CD4-positive, alpha-beta T cell (primary cell): ENCODE measurements at regions not wholly inside any gene's neighbourhood (a gene's known extent, or its start where the extent isn't known, plus 50 kb on each side); places are given as distances from the start of the nearest gene placed in this dataset.

Experiments used
- ATAC-seq: fragments of 200-7000 bp; cut with Tn5 transposase; one replicate; pipeline ENCODE4 v1.10.0; 2022; ENCODE audit warnings: mild to moderate bottlenecking; ENCODE audit not compliant: poor library complexity
- CTCF ChIA-PET: fragments of 350-600 bp; sonication (Branson Sonifier 250); formaldehyde crosslinking; loops from one replicate; lab custom pipeline; 2021; ENCODE audit warnings: antibody characterized with exemption, inconsistent platforms; lab: Charles Lee
- POLR2A ChIA-PET: fragments of 350-600 bp; sonication (Branson Sonifier 250); formaldehyde crosslinking; loops from one replicate; lab custom pipeline; 2021; ENCODE audit warnings: antibody characterized with exemption, inconsistent platforms; lab: Charles Lee
- DNase-seq, 14 experiments: peaks; one replicate each; pipeline ENCODE4 v3.0.0-alpha.2; 2013 to 2020; ENCODE audit warnings: mixed read lengths in 2 of 14
- H3K27ac ChIP-seq, 2 donors: one replicate each; pipeline versions ENCODE4 v1.5.1 to v1.7.0; 2013; ENCODE audit warnings: low read length in 2 of 2, low read depth in 1 of 2, mild to moderate bottlenecking in 1 of 2
- H3K27me3 ChIP-seq, 2 experiments: 1 replicate in 1 of 2; 2 replicates in 1 of 2; pipeline versions ENCODE4 v1.6.1 to v1.7.0; 2013; ENCODE audit warnings: low read length in 2 of 2, control low read depth in 1 of 2, mild to moderate bottlenecking in 1 of 2, moderate library complexity in 1 of 2; ENCODE audit not compliant: insufficient read depth in 2 of 2, control insufficient read depth in 1 of 2
- H3K36me3 ChIP-seq: one replicate; pipeline ENCODE4 v1.6.1; 2013; ENCODE audit warnings: low read length, control low read depth; ENCODE audit not compliant: insufficient read depth
- H3K4me1 ChIP-seq: one replicate; pipeline ENCODE4 v1.6.1; 2013; ENCODE audit warnings: low read length, control low read depth; ENCODE audit not compliant: insufficient read depth
- H3K4me3 ChIP-seq: one replicate; pipeline ENCODE4 v1.5.1; 2013; ENCODE audit warnings: mild to moderate bottlenecking, low read length, moderate library complexity
- H3K9me3 ChIP-seq, 2 experiments: 1 replicate in 1 of 2; 2 replicates in 1 of 2; pipeline versions ENCODE4 v1.6.1 to v1.7.0; 2013; ENCODE audit warnings: low read length in 2 of 2, mild to moderate bottlenecking in 2 of 2, control low read depth in 1 of 2, moderate library complexity in 1 of 2; ENCODE audit not compliant: control insufficient read depth in 1 of 2, insufficient read depth in 1 of 2
- H3K27ac Mint-ChIP-seq: one replicate; pipeline ENCODE4 v1.8.0; 2020; ENCODE audit warnings: mixed read lengths
- H3K27me3 Mint-ChIP-seq: one replicate; pipeline ENCODE4 v1.8.0; 2021; ENCODE audit warnings: mixed read lengths
- H3K36me3 Mint-ChIP-seq: one replicate; pipeline ENCODE4 v1.8.0; 2021; ENCODE audit warnings: low read depth, mixed read lengths
- H3K4me1 Mint-ChIP-seq: one replicate; pipeline ENCODE4 v1.8.0; 2021; ENCODE audit warnings: low read depth, mixed read lengths
- H3K4me3 Mint-ChIP-seq: one replicate; pipeline ENCODE4 v1.8.0; 2020; ENCODE audit warnings: mild to moderate bottlenecking, mixed read lengths
- H3K9me3 Mint-ChIP-seq: one replicate; pipeline ENCODE4 v1.8.0; 2020; ENCODE audit warnings: mixed read lengths
- CTCF ChIP-seq: fragments of 200-600 bp; IDR thresholded peaks from one replicate; pipeline ENCODE4 v1.8.0; 2022; ENCODE audit warnings: antibody characterized with exemption, mild to moderate bottlenecking
- intact Hi-C, 2 experiments: fragments of 100-400 bp; cut with DNase I in 1 of 2; cut with micrococcal nuclease in 1 of 2; formaldehyde crosslinking; loops; one replicate each; pipeline versions ENCODE4 v1.15.1 to v1.9.0; 2023 to 2025; cut with DNase I, micrococcal nuclease

- TF ChIP-seq CTCF: no peak
- Histone ChIP-seq H3K4me1 (no peaks in the 10 kb centered on the region), H3K27me3 (no peaks in the 10 kb centered on the region), H3K27ac (no peak overlapping the region), H3K9me3 (no peaks in the 10 kb centered on the region), H3K4me3 (no peak overlapping the region), H3K36me3 (no peaks in the 10 kb centered on the region)
- Mint-ChIP-seq H3K4me1 (no peaks in the 10 kb centered on the region), H3K4me3 (no peak overlapping the region), H3K36me3 (no peaks in the 10 kb centered on the region), H3K27ac (no peak overlapping the region), H3K9me3 (peaks cover 5% of the 10 kb centered on the region), H3K27me3 (no peaks in the 10 kb centered on the region)
- intact Hi-C loops: no loop called here
- DNase-seq (no peak), ATAC-seq (no peak)
- POLR2A ChIA-PET: no interaction called here
- CTCF ChIA-PET: no interaction called here
These were observed 360.3 kb downstream of the TGFB2 start for GRCh38 chr1:218705391-218705790.

- no peak for TF ChIP-seq CTCF
These were observed 361.1 kb downstream of the TGFB2 start for GRCh38 chr1:218705911-218706893.

GRCh38 chr1:218711001-218711400 lies 365.9 kb downstream of the TGFB2 start:
- Histone ChIP-seq H3K27me3 (no peaks in the 10 kb centered on the region), H3K27ac (no peak overlapping the region), H3K4me3 (no peak overlapping the region), H3K36me3 (no peaks in the 10 kb centered on the region), H3K4me1 (no peaks in the 10 kb centered on the region), H3K9me3 (no peaks in the 10 kb centered on the region)
- no peak for DNase-seq
- Mint-ChIP-seq H3K27me3 (no peaks in the 10 kb centered on the region), H3K27ac (no peak overlapping the region), H3K4me1 (no peaks in the 10 kb centered on the region), H3K4me3 (no peak overlapping the region), H3K9me3 (peaks cover 2% of the 10 kb centered on the region), H3K36me3 (no peaks in the 10 kb centered on the region)
- POLR2A ChIA-PET: no interaction called here
- intact Hi-C loops: no loop called here
- TF ChIP-seq CTCF: no peak
- CTCF ChIA-PET: no interaction called here
- ATAC-seq: no peak

More at GRCh38 chr1:218705911-218706893, 361.1 kb downstream of the TGFB2 start:
- Histone ChIP-seq H3K4me1 (no peaks in the 10 kb centered on the region), H3K4me3 (no peak overlapping the region), H3K27ac (no peak overlapping the region), H3K9me3 (no peaks in the 10 kb centered on the region), H3K27me3 (no peaks in the 10 kb centered on the region), H3K36me3 (no peaks in the 10 kb centered on the region)
- H3K4me3 Mint-ChIP-seq: no peak overlapping the region
- H3K9me3 Mint-ChIP-seq: peaks cover 7% of the 10 kb centered on the region
- no peaks in the 10 kb centered on the region for H3K27me3 Mint-ChIP-seq
- no peaks in the 10 kb centered on the region for H3K4me1 Mint-ChIP-seq
- no peak for ATAC-seq
- no peaks in the 10 kb centered on the region for H3K36me3 Mint-ChIP-seq
- DNase-seq: no peak
- H3K27ac Mint-ChIP-seq: no peak overlapping the region
- ChIA-PET POLR2A (no interaction called here), CTCF (no interaction called here)
- intact Hi-C loops: no loop called here
